K562 (cell line): ENCODE measurements at regions not wholly inside any gene's neighbourhood (a gene's known extent, or its start where the extent isn't known, plus 50 kb on each side); places are given as distances from the start of the nearest gene placed in this dataset.

Experiments
- ARID1B ChIP-seq: fragments of 450-650 bp; IDR thresholded peaks from 2 replicates; pipeline ENCODE4 v1.6.1; 2016; ENCODE audit warnings: antibody characterized with exemption, mild to moderate bottlenecking, inconsistent platforms
- NR2C2 ChIP-seq, 2 experiments: fragments of 200-800 bp in 1 of 2; sonication (Bioruptor generic) in 1 of 2; sonication (generic) in 1 of 2; formaldehyde crosslinking in 1 of 2; IDR thresholded peaks; 2 replicates each; pipeline versions ENCODE4 v1.6.1 to v1.8.0; 2016 to 2022; ENCODE audit warnings: mild to moderate bottlenecking in 1 of 2, missing compliant biosample characterization in 1 of 2, missing genetic modification characterization in 1 of 2, missing genetic modification reagents in 1 of 2
- PREB ChIP-seq: sonication (generic); formaldehyde crosslinking; IDR thresholded peaks from 2 replicates; pipeline ENCODE4 v1.8.1; 2023; ENCODE audit warnings: mild to moderate bottlenecking, missing genetic modification reagents
- RERE ChIP-seq: sonication (generic); formaldehyde crosslinking; IDR thresholded peaks from 2 replicates; pipeline ENCODE4 v1.8.0; 2023; ENCODE audit warnings: missing genetic modification reagents, mild to moderate bottlenecking, borderline replicate concordance
- RFX7 ChIP-seq: fragments of 250-450 bp; sonication (Bioruptor Pico); IDR thresholded peaks from 2 replicates; pipeline ENCODE4 v1.5.1; 2021; ENCODE audit warnings: mild to moderate bottlenecking
- ZFP36 ChIP-seq: fragments of 150-350 bp; IDR thresholded peaks from 2 replicates; pipeline ENCODE4 v1.6.1; 2018; ENCODE audit warnings: low read length, low read depth; ENCODE audit not compliant: partially characterized antibody
- ZNF639 ChIP-seq, 2 experiments: fragments of 200-800 bp in 1 of 2; sonication (Bioruptor generic) in 1 of 2; sonication (generic) in 1 of 2; formaldehyde crosslinking in 1 of 2; IDR thresholded peaks in 1 of 2; conservative IDR thresholded peaks in 1 of 2; 2 replicates each; pipeline versions ENCODE4 v1.5.0 to v1.6.1; 2016 to 2020; ENCODE audit warnings: missing compliant biosample characterization in 1 of 2, missing genetic modification characterization in 1 of 2, missing genetic modification reagents in 1 of 2

GRCh38 chr17:36854982-36855381 is 82.3 kb upstream of the LHX1 start (continued):
- TF ChIP-seq NR2C2 (CRISPR knock-in tag; IDR thresholded peaks at IDR 0.05): no peak
- TF ChIP-seq NR2C2 (tag; IDR thresholded peaks at IDR 0.05): no peak
- TF ChIP-seq ARID1B: no peak
- no peak for TF ChIP-seq RFX7
- no peak for TF ChIP-seq RERE (CRISPR knock-in tag)
- TF ChIP-seq PREB: no peak
- TF ChIP-seq ZFP36: no peak
- no peak for TF ChIP-seq ZNF639 (CRISPR knock-in tag; conservative IDR thresholded peaks at IDR 0.05 in 1 of 2, IDR thresholded peaks at IDR 0.05 in 1 of 2)
